Erythroblast (primary cell): ENCODE measurements at regions not wholly inside any gene's neighbourhood (a gene's known extent, or its start where the extent isn't known, plus 50 kb on each side); places are given as distances from the start of the nearest gene placed in this dataset.

ENCODE experiments used
- DNase-seq, 2 experiments: peaks; one replicate each; lab custom pipeline; 2025; lab: John Stamatoyannopoulos, UW
- GATA1 ChIP-seq: IDR thresholded peaks from 2 replicates; pipeline ENCODE4 v1.6.1; 2011; ENCODE audit warnings: low read depth, mild to moderate bottlenecking, control low read depth, low read length, moderate library complexity
- POLR2A ChIP-seq: IDR thresholded peaks from 2 replicates; pipeline ENCODE4 v1.6.1; 2011; ENCODE audit warnings: mild to moderate bottlenecking, low read length

- TF ChIP-seq POLR2A (no peak), GATA1 (no peak)
- DNase-seq = no peak
Observed at GRCh38 chr6:71044753-71045152, 87.9 kb upstream of the B3GAT2 start.

GRCh38 chr6:71045296-71045695 lies 88.4 kb upstream of the B3GAT2 start:
- no peak for TF ChIP-seq GATA1
- no peak for TF ChIP-seq POLR2A
- no peak for DNase-seq

- TF ChIP-seq GATA1 (no peak), POLR2A (no peak)
- no peak for DNase-seq
Observed at GRCh38 chr6:71047417-71047816, 90.6 kb upstream of the B3GAT2 start.

- TF ChIP-seq POLR2A (no peak), GATA1 (no peak)
- DNase-seq = no peak
Observed at GRCh38 chr6:71048320-71049164, 91.7 kb upstream of the B3GAT2 start.

- no peak for TF ChIP-seq POLR2A
- no peak for TF ChIP-seq GATA1
- DNase-seq = no peak
Observed at GRCh38 chr6:71049198-71049770, 92.4 kb upstream of the B3GAT2 start.

GRCh38 chr6:71053475-71053874 lies 96.6 kb upstream of the B3GAT2 start:
- TF ChIP-seq POLR2A (no peak), GATA1 (no peak)
- no peak for DNase-seq

- TF ChIP-seq POLR2A = no peak
- no peak for TF ChIP-seq GATA1
- no peak for DNase-seq
Observed at GRCh38 chr6:71056656-71057055, 99.8 kb upstream of the B3GAT2 start.

GRCh38 chr6:71066153-71066552 lies 109.3 kb upstream of the B3GAT2 start:
- TF ChIP-seq GATA1 (no peak), POLR2A (no peak)
- DNase-seq = no peak

- no peak for DNase-seq
- no peak for TF ChIP-seq POLR2A
- TF ChIP-seq GATA1 = no peak
Observed at GRCh38 chr6:71067816-71068215, 111.0 kb upstream of the B3GAT2 start.

- DNase-seq = no peak
- TF ChIP-seq GATA1 = no peak
- no peak for TF ChIP-seq POLR2A
Observed at GRCh38 chr6:71072508-71072907, 115.6 kb upstream of the B3GAT2 start.

GRCh38 chr6:71077655-71078054 lies 120.8 kb upstream of the B3GAT2 start:
- TF ChIP-seq GATA1 = no peak
- TF ChIP-seq POLR2A = no peak

GRCh38 chr6:71079677-71080076 lies 122.8 kb upstream of the B3GAT2 start:
- TF ChIP-seq GATA1 (no peak), POLR2A (no peak)
- DNase-seq = no peak

More at GRCh38 chr6:71077655-71078054, 120.8 kb upstream of the B3GAT2 start:
- no peak for DNase-seq

GRCh38 chr6:71080133-71080532 lies 123.3 kb upstream of the B3GAT2 start:
- TF ChIP-seq GATA1 = no peak
- no peak for TF ChIP-seq POLR2A
- DNase-seq = no peak

GRCh38 chr6:71080826-71081225 lies 124.0 kb upstream of the B3GAT2 start:
- no peak for DNase-seq
- no peak for TF ChIP-seq GATA1
- no peak for TF ChIP-seq POLR2A

GRCh38 chr6:71082033-71082650 lies 125.3 kb upstream of the B3GAT2 start:
- TF ChIP-seq GATA1 (no peak), POLR2A (no peak)
- no peak for DNase-seq
